GM18861 (cell line): ENCODE measurements at regions not wholly inside any gene's neighbourhood (a gene's known extent, or its start where the extent isn't known, plus 50 kb on each side); places are given as distances from the start of the nearest gene placed in this dataset.
"Not testable (repeated sequence)": the region's sequence is repeated elsewhere in the genome, so short reads cannot be mapped to it uniquely, and the experiment has no call there.

ENCODE experiments used
- ATAC-seq: cut with Tn5 transposase; IDR thresholded peaks from one replicate; pipeline ENCODE4 v1.9.1; 2021; ENCODE audit not compliant: unreplicated experiment

GRCh38 chr7:51973071-51973470 is 656.5 kb upstream of the COBL start:
- ATAC-seq: no peak

GRCh38 chr7:51970961-51971665 is 654.5 kb upstream of the COBL start:
- ATAC-seq: no peak

- no peak for ATAC-seq
Measured at GRCh38 chr7:51968461-51968860, 651.9 kb upstream of the COBL start.

- no peak for ATAC-seq
Measured at GRCh38 chr7:51965454-51965853, 648.8 kb upstream of the COBL start.

GRCh38 chr7:51961804-51962203 is 645.2 kb upstream of the COBL start:
- ATAC-seq: no peak

- no peak for ATAC-seq
Measured at GRCh38 chr7:51950813-51951212, 634.2 kb upstream of the COBL start.

GRCh38 chr7:51949726-51950644 is 633.4 kb upstream of the COBL start:
- ATAC-seq: no peak

- no peak for ATAC-seq
Measured at GRCh38 chr7:51930834-51931233, 614.2 kb upstream of the COBL start.

- ATAC-seq: no peak
Measured at GRCh38 chr7:51929818-51930217, 613.2 kb upstream of the COBL start.

GRCh38 chr7:51927738-51928137 is 611.1 kb upstream of the COBL start:
- ATAC-seq: no peak

GRCh38 chr7:51918581-51918980 is 602.0 kb upstream of the COBL start:
- no peak for ATAC-seq

- no peak for ATAC-seq
Measured at GRCh38 chr7:51901489-51901840, 584.9 kb upstream of the COBL start.

- not testable (repeated sequence) for ATAC-seq
Measured at GRCh38 chr7:51900755-51901488, 584.3 kb upstream of the COBL start.

- ATAC-seq: no peak
Measured at GRCh38 chr7:51899611-51900010, 583.0 kb upstream of the COBL start.

GRCh38 chr7:51882412-51882811 is 565.8 kb upstream of the COBL start:
- ATAC-seq: no peak

- ATAC-seq: no peak
Measured at GRCh38 chr7:51881309-51881708, 564.7 kb upstream of the COBL start.

- ATAC-seq: no peak
Measured at GRCh38 chr7:51878865-51879264, 562.3 kb upstream of the COBL start.

- ATAC-seq: no peak
Measured at GRCh38 chr7:51869452-51869851, 552.8 kb upstream of the COBL start.

GRCh38 chr7:51867117-51867516 is 550.5 kb upstream of the COBL start:
- no peak for ATAC-seq

- ATAC-seq: no peak
Measured at GRCh38 chr7:51860305-51860704, 543.7 kb upstream of the COBL start.

GRCh38 chr7:51850126-51850525 is 533.5 kb upstream of the COBL start:
- ATAC-seq: no peak
